ENCODE measurements at regions not wholly inside any gene's neighbourhood (a gene's known extent, or its start where the extent isn't known, plus 50 kb on each side); places are given as distances from the start of the nearest gene placed in this dataset.

- no peak for TF ChIP-seq ZNF266 (tag by site-specific recombination; IDR thresholded peaks at IDR 0.05; ENCODE audit: low read depth)
- TF ChIP-seq, protein P1, sequence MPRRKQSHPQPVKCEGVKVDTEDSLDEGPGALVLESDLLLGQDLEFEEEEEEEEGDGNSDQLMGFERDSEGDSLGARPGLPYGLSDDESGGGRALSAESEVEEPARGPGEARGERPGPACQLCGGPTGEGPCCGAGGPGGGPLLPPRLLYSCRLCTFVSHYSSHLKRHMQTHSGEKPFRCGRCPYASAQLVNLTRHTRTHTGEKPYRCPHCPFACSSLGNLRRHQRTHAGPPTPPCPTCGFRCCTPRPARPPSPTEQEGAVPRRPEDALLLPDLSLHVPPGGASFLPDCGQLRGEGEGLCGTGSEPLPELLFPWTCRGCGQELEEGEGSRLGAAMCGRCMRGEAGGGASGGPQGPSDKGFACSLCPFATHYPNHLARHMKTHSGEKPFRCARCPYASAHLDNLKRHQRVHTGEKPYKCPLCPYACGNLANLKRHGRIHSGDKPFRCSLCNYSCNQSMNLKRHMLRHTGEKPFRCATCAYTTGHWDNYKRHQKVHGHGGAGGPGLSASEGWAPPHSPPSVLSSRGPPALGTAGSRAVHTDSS (tag by site-specific recombination; IDR thresholded peaks at IDR 0.05): no peak
- TF ChIP-seq PRDM1 (tag by site-specific recombination; IDR thresholded peaks at IDR 0.05): no peak
- no peak for TF ChIP-seq TRIM28 (IDR thresholded peaks at IDR 0.05; ENCODE audit: borderline replicate concordance, low read length)
- no peak for TF ChIP-seq BCL6B (tag by site-specific recombination; IDR thresholded peaks at IDR 0.05)
- no peak for TF ChIP-seq ZNF175 (tag by site-specific recombination; IDR thresholded peaks at IDR 0.05)
- TF ChIP-seq ZNF202 (tag by site-specific recombination; IDR thresholded peaks at IDR 0.05; ENCODE audit: borderline replicate concordance): no peak
- TF ChIP-seq ZNF302 (tag by site-specific recombination; IDR thresholded peaks at IDR 0.05; ENCODE audit: low read depth): no peak
- TF ChIP-seq BCL11A (tag by site-specific recombination; IDR thresholded peaks at IDR 0.05; ENCODE audit: low read depth): no peak
Observed at GRCh38 chr1:239204401-239204800, 182.0 kb upstream of the CHRM3 start (continued).

DNA sequence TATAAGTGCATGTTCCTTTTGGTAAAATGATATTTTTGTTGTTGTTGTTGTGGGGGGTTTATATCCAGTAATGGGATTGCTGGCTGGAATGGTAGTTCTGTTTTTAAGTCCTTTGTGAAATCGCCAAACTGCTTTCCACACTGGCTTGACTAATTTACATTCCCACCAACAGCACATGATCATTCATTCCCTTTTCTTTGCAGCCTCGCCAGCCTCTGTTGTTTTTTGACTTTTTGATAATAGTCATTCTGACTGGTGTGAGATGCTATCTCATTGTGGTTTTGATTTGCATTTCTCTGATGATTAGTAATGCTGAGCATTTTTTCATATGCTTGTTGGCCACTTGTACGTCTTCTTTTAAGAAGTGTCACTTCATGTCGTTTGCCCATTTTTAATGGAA lies 188.5 kb upstream of the CHRM3 start:
- Histone ChIP-seq H3K4me3 (ENCODE audit: low read depth, low read length) (no peak overlapping the region), H3K4me1 (ENCODE audit: control insufficient read depth, insufficient read depth, low read length) (no peaks in the 10 kb centered on the region), H3K9me3 (ENCODE audit: control insufficient read depth, insufficient read depth, low read depth, low read length) (no peaks in the 10 kb centered on the region), H3K36me3 (ENCODE audit: control insufficient read depth in 2 of 2, insufficient read depth in 1 of 2, low read length in 2 of 2) (no peaks in the 10 kb centered on the region), H3K27ac (ENCODE audit: extremely low read depth, low read depth, low read length) (no peak overlapping the region)
- CTCF ChIA-PET: no interaction called here
- POLR2A ChIA-PET: no interaction called here
- TF ChIP-seq ZNF184 (tag by site-specific recombination; IDR thresholded peaks at IDR 0.05): no peak
- TF ChIP-seq ZNF132 (tag by site-specific recombination; IDR thresholded peaks at IDR 0.05; ENCODE audit: borderline replicate concordance): no peak
- no peak for TF ChIP-seq ZNF580 (tag by site-specific recombination; IDR thresholded peaks at IDR 0.05)
- TF ChIP-seq HIC1 (tag by site-specific recombination; IDR thresholded peaks at IDR 0.05): no peak
- no peak for TF ChIP-seq ZNF704 (tag by site-specific recombination; IDR thresholded peaks at IDR 0.05)
- TF ChIP-seq MYNN (tag by site-specific recombination; IDR thresholded peaks at IDR 0.05; ENCODE audit: borderline replicate concordance): no peak
- TF ChIP-seq ZNF791 (tag by site-specific recombination; IDR thresholded peaks at IDR 0.05): no peak
- TF ChIP-seq ZNF530 (tag by site-specific recombination; IDR thresholded peaks at IDR 0.05; ENCODE audit: low read depth): no peak
- TF ChIP-seq ZNF266 (tag by site-specific recombination; IDR thresholded peaks at IDR 0.05; ENCODE audit: low read depth): no peak
- TF ChIP-seq ZNF707 (tag by site-specific recombination; IDR thresholded peaks at IDR 0.05): no peak
- TF ChIP-seq SP7 (tag by site-specific recombination; IDR thresholded peaks at IDR 0.05): no peak
- TF ChIP-seq TSHZ1 (tag by site-specific recombination; IDR thresholded peaks at IDR 0.05; ENCODE audit: borderline replicate concordance): no peak
- TF ChIP-seq ZNF549 (tag by site-specific recombination; IDR thresholded peaks at IDR 0.05): no peak
- no peak for TF ChIP-seq ZNF394 (tag by site-specific recombination; IDR thresholded peaks at IDR 0.05; ENCODE audit: borderline replicate concordance)
- no peak for TF ChIP-seq IKZF3 (tag by site-specific recombination; IDR thresholded peaks at IDR 0.05)
- TF ChIP-seq ZNF768 (tag by site-specific recombination; IDR thresholded peaks at IDR 0.05): no peak
- TF ChIP-seq ZNF248 (tag by site-specific recombination; IDR thresholded peaks at IDR 0.05): no peak
- TF ChIP-seq OSR2 (tag by site-specific recombination; IDR thresholded peaks at IDR 0.05): no peak
- TF ChIP-seq ZNF571 (tag by site-specific recombination; IDR thresholded peaks at IDR 0.05): no peak
- TF ChIP-seq GLIS1 (tag by site-specific recombination; IDR thresholded peaks at IDR 0.05): no peak
